ENCODE measurements at regions not wholly inside any gene's neighbourhood (a gene's known extent, or its start where the extent isn't known, plus 50 kb on each side); places are given as distances from the start of the nearest gene placed in this dataset.

- no peak for TF ChIP-seq ZSCAN18 (CRISPR knock-in tag; IDR thresholded peaks at IDR 0.05)
- no peak for TF ChIP-seq CTCF (IDR thresholded peaks at IDR 0.05)
- no peak for TF ChIP-seq SMAD3 (CRISPR knock-in tag; IDR thresholded peaks at IDR 0.05; ENCODE audit: borderline replicate concordance)
- TF ChIP-seq ESRRA (CRISPR knock-in tag; IDR thresholded peaks at IDR 0.05; ENCODE audit: borderline replicate concordance) = no peak
- no peak for TF ChIP-seq ZNF121 (CRISPR knock-in tag; IDR thresholded peaks at IDR 0.05)
- TF ChIP-seq JAZF1 (CRISPR knock-in tag; IDR thresholded peaks at IDR 0.05) = no peak
- no peak for TF ChIP-seq MAX (CRISPR knock-in tag; IDR thresholded peaks at IDR 0.05)
- TF ChIP-seq CREM (CRISPR knock-in tag; IDR thresholded peaks at IDR 0.05) = no peak
- no peak for TF ChIP-seq E2F1 (CRISPR knock-in tag; IDR thresholded peaks at IDR 0.05)
- no peak for TF ChIP-seq NR2C2 (CRISPR knock-in tag; IDR thresholded peaks at IDR 0.05)
These were observed 546.0 kb upstream of the LMO3 start for GRCh38 chr12:17151917-17152316.
